GM23248 (cell line): ENCODE measurements at regions not wholly inside any gene's neighbourhood (a gene's known extent, or its start where the extent isn't known, plus 50 kb on each side); places are given as distances from the start of the nearest gene placed in this dataset.
"Not testable (repeated sequence)": the region's sequence is repeated elsewhere in the genome, so short reads cannot be mapped to it uniquely, and the experiment has no call there.

Experiments used
- DNase-seq: peaks from one replicate; pipeline ENCODE4 v3.0.0-alpha.2; 2015
- H2AFZ ChIP-seq: fragments of 200-600 bp; sonication (generic); 2 replicates; pipeline ENCODE4 v1.6.1; 2016; ENCODE audit warnings: antibody characterized with exemption
- H3F3A ChIP-seq: fragments of 200-600 bp; sonication (generic); 2 replicates; pipeline ENCODE4 v1.6.1; 2016; ENCODE audit warnings: mild to moderate bottlenecking, antibody characterized with exemption, mixed run types; ENCODE audit not compliant: insufficient read depth
- H3K27ac ChIP-seq: fragments of 200-600 bp; sonication (generic); 2 replicates; pipeline ENCODE4 v1.5.1; 2016; ENCODE audit warnings: mild to moderate bottlenecking
- H3K27me3 ChIP-seq: fragments of 200-600 bp; sonication (generic); replicated peaks from 2 replicates; pipeline ENCODE4 v1.6.1; 2016; ENCODE audit warnings: mild to moderate bottlenecking; ENCODE audit not compliant: insufficient read depth
- H3K36me3 ChIP-seq: fragments of 200-600 bp; sonication (generic); 2 replicates; pipeline ENCODE4 v1.6.1; 2016; ENCODE audit warnings: low read depth, mild to moderate bottlenecking
- H3K4me1 ChIP-seq: fragments of 200-600 bp; sonication (generic); 2 replicates; pipeline ENCODE4 v1.6.1; 2016; ENCODE audit warnings: mild to moderate bottlenecking; ENCODE audit not compliant: insufficient read depth
- H3K4me2 ChIP-seq: fragments of 200-600 bp; sonication (generic); one replicate; pipeline ENCODE4 v1.6.1; 2016; ENCODE audit warnings: mild to moderate bottlenecking; ENCODE audit not compliant: unreplicated experiment
- H3K4me3 ChIP-seq: fragments of 200-600 bp; sonication (generic); 2 replicates; pipeline ENCODE4 v1.5.1; 2016; ENCODE audit warnings: mild to moderate bottlenecking
- H3K79me2 ChIP-seq: fragments of 200-600 bp; sonication (generic); 2 replicates; pipeline ENCODE4 v1.6.1; 2016; ENCODE audit warnings: mild to moderate bottlenecking; ENCODE audit not compliant: insufficient read depth
- H3K9ac ChIP-seq: fragments of 200-600 bp; sonication (generic); 2 replicates; pipeline ENCODE4 v1.6.1; 2016; ENCODE audit warnings: mild to moderate bottlenecking
- H3K9me2 ChIP-seq: fragments of 200-600 bp; sonication (generic); 2 replicates; pipeline ENCODE4 v1.6.1; 2016; ENCODE audit warnings: mixed run types, mild to moderate bottlenecking, moderate library complexity; ENCODE audit not compliant: insufficient read depth
- H3K9me3 ChIP-seq: fragments of 200-600 bp; sonication (generic); one replicate; pipeline ENCODE4 v1.6.1; 2017; ENCODE audit warnings: low read depth
- H4K20me1 ChIP-seq: fragments of 200-600 bp; sonication (generic); 2 replicates; pipeline ENCODE4 v1.6.0; 2016; ENCODE audit not compliant: insufficient read depth
- EZH2 ChIP-seq: fragments of 200-600 bp; sonication (generic); IDR thresholded peaks from 2 replicates; pipeline ENCODE4 v1.6.1; 2018; ENCODE audit warnings: antibody characterized with exemption, mild to moderate bottlenecking; ENCODE audit not compliant: insufficient read depth, poor library complexity, severe bottlenecking
- EZH2phosphoT487 ChIP-seq: fragments of 200-600 bp; sonication (generic); IDR thresholded peaks from 2 replicates; pipeline ENCODE4 v1.6.1; 2018; ENCODE audit warnings: antibody characterized with exemption, moderate library complexity, mild to moderate bottlenecking, low read depth; ENCODE audit not compliant: insufficient read depth
- WGBS, 2 experiments: methylation state at CpG; one replicate each; pipeline ENCODE4 v1.1.6; 2015 to 2017; ENCODE audit warnings: low lambda C conversion rate in 2 of 2, low coverage in 1 of 2; ENCODE audit errors: missing lambda C conversion rate in 2 of 2; 5-methylcytosine and 5-hydroxymethylcytosine counted together
- in situ Hi-C: fragments of 300-500 bp; cut with MboI; formaldehyde crosslinking; loops from 2 replicates; pipeline ENCODE4 v1.15.0; 2020

DNA sequence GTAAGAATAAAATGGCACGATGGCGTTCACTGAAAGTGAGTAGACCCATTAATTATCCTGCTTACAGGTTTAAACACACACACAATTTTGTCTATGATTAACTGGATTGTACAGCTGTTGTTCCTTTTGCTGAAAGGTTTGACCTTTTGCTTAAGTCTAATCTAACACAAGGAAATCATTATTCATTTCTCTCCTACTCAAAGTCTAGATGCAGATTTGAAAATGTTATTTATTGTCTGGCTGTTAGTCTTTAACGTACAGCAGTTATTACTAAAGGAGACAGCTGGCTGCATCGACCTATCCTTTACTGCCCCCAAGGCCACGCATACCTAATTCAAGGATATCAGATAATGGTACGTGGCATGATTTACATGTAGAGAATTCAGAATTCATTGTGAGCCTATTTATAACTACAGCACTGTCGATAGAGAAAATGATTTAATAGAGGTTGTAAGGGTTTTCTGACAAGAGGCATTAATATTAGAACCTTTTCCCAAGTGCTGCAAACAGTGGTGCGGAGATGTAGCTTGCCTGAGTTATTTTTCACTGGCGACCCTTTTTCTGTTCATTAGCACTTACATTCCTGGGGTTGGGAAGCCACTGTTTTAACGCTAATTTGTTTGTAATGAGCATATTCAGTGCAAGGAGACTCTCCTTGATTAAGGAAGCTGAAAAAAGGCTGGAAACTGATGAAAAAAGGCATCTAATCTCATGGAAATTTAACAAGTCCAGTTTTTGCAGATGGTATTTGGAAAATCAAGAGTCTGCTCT is 368.4 kb upstream of the GRAMD2B start:
- TF ChIP-seq EZH2phosphoT487: no peak
- no peak for TF ChIP-seq EZH2
- Histone ChIP-seq H3K27ac (no peak overlapping the region), H3K9me3 (no peaks in the 10 kb centered on the region), H3K36me3 (no peaks in the 10 kb centered on the region), H3K27me3 (no peaks in the 10 kb centered on the region), H4K20me1 (no peaks in the 10 kb centered on the region), H3K9me2 (no peaks in the 10 kb centered on the region), H3K4me1 (no peaks in the 10 kb centered on the region), H3K79me2 (no peaks in the 10 kb centered on the region), H2AFZ (no peak overlapping the region), H3K4me2 (no peak overlapping the region), H3F3A (no peaks in the 10 kb centered on the region), H3K4me3 (no peak overlapping the region), H3K9ac (no peak overlapping the region)
- WGBS, 2 experiments: 56 to 60% methylated on average over 10 of the region's 10 CpGs
- in situ Hi-C loops: no loop called here
- no peak for DNase-seq

- H3K27me3 ChIP-seq: no peaks in the 10 kb centered on the region
- TF ChIP-seq EZH2 (no peak), EZH2phosphoT487 (no peak)
- H3K4me1 ChIP-seq: no peaks in the 10 kb centered on the region
- in situ Hi-C loops: no loop called here
- H2AFZ ChIP-seq: no peak overlapping the region
- H3K9me3 ChIP-seq: no peaks in the 10 kb centered on the region
- no peaks in the 10 kb centered on the region for H3F3A ChIP-seq
- no peaks in the 10 kb centered on the region for H3K9me2 ChIP-seq
- 83 to 86% methylated on average over 2 of the region's 2 CpGs for WGBS, 2 experiments
- no peak overlapping the region for H3K4me2 ChIP-seq
- no peak overlapping the region for H3K27ac ChIP-seq
- H3K79me2 ChIP-seq: no peaks in the 10 kb centered on the region
- no peak overlapping the region for H3K4me3 ChIP-seq
- H3K9ac ChIP-seq: no peak overlapping the region
- no peak for DNase-seq
- no peaks in the 10 kb centered on the region for H3K36me3 ChIP-seq
- H4K20me1 ChIP-seq: no peaks in the 10 kb centered on the region
These were observed 367.9 kb upstream of the GRAMD2B start for GRCh38 chr5:126055348-126055729.

DNA sequence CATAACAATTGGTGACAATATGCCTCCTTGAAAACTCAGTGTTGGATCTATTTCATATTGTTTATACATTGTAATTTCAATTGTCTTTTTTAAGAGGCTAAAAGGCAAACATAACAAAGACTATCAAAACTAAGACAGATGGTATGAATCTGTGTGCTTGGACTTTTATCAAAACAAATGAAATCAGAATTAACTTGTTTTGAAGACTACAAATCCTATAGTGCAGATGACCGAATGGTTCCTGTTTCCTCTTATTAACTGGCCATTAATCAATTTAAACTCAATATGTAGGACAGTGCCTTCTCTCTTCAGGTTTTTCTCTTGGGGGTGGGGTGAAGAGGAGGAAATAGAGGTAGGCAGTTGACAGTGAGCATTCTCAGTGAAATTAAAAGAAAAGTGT is 366.9 kb upstream of the GRAMD2B start:
- DNase-seq: no peak
- H3K9me3 ChIP-seq: no peaks in the 10 kb centered on the region
- no peaks in the 10 kb centered on the region for H3K36me3 ChIP-seq
- no peaks in the 10 kb centered on the region for H3K79me2 ChIP-seq
- in situ Hi-C loops: no loop called here
- H3K27ac ChIP-seq: no peak overlapping the region
- 3 to 26% methylated on average over 1 of the region's 1 CpG for WGBS, 2 experiments
- H4K20me1 ChIP-seq: no peaks in the 10 kb centered on the region
- no peak overlapping the region for H2AFZ ChIP-seq
- H3K27me3 ChIP-seq: no peaks in the 10 kb centered on the region
- TF ChIP-seq EZH2phosphoT487 (no peak), EZH2 (no peak)
- no peak overlapping the region for H3K4me2 ChIP-seq
- H3K4me1 ChIP-seq: no peaks in the 10 kb centered on the region
- H3K9me2 ChIP-seq: no peaks in the 10 kb centered on the region
- H3K4me3 ChIP-seq: no peak overlapping the region
- no peak overlapping the region for H3K9ac ChIP-seq
- no peaks in the 10 kb centered on the region for H3F3A ChIP-seq

GRCh38 chr5:126056851-126057622 is 366.2 kb upstream of the GRAMD2B start:
- Histone ChIP-seq H3K4me3 (no peak overlapping the region), H3K9ac (no peak overlapping the region), H3F3A (no peaks in the 10 kb centered on the region), H3K9me3 (no peaks in the 10 kb centered on the region), H3K27ac (no peak overlapping the region), H3K4me1 (no peaks in the 10 kb centered on the region), H2AFZ (no peak overlapping the region), H3K27me3 (no peaks in the 10 kb centered on the region), H3K79me2 (no peaks in the 10 kb centered on the region), H3K4me2 (no peak overlapping the region), H3K9me2 (no peaks in the 10 kb centered on the region), H3K36me3 (no peaks in the 10 kb centered on the region), H4K20me1 (no peaks in the 10 kb centered on the region)
- TF ChIP-seq EZH2phosphoT487: no peak
- no peak for TF ChIP-seq EZH2
- 53 to 55% methylated on average over 12 to 13 of the region's 13 CpGs for WGBS, 2 experiments
- no peak for DNase-seq
- in situ Hi-C loops: no loop called here

GRCh38 chr5:126058392-126058791 is 364.8 kb upstream of the GRAMD2B start:
- H3K9me2 ChIP-seq, H3K36me3 ChIP-seq, H3K4me3 ChIP-seq, in situ Hi-C loops, H4K20me1 ChIP-seq, H3K4me1 ChIP-seq, H3K79me2 ChIP-seq, H3K9me3 ChIP-seq, H3K4me2 ChIP-seq, H3K27ac ChIP-seq, DNase-seq, H3F3A ChIP-seq, H3K27me3 ChIP-seq, H2AFZ ChIP-seq, H3K9ac ChIP-seq: not testable (repeated sequence)
- 62 to 72% methylated on average over 5 of the region's 5 CpGs for WGBS, 2 experiments
